VCaP (cell line): ENCODE measurements at regions not wholly inside any gene's neighbourhood (a gene's known extent, or its start where the extent isn't known, plus 50 kb on each side); places are given as distances from the start of the nearest gene placed in this dataset.

ENCODE experiments used
- H3K27ac ChIP-seq: fragments of 450-650 bp; 2 replicates; pipeline ENCODE4 v1.5.1; 2017
- TF ChIP-seq, protein P1 (sequence below): fragments of 450-650 bp; conservative IDR thresholded peaks from 2 replicates; pipeline ENCODE4 v1.5.1; 2017; ENCODE audit warnings: mild to moderate bottlenecking, moderate library complexity

DNA sequence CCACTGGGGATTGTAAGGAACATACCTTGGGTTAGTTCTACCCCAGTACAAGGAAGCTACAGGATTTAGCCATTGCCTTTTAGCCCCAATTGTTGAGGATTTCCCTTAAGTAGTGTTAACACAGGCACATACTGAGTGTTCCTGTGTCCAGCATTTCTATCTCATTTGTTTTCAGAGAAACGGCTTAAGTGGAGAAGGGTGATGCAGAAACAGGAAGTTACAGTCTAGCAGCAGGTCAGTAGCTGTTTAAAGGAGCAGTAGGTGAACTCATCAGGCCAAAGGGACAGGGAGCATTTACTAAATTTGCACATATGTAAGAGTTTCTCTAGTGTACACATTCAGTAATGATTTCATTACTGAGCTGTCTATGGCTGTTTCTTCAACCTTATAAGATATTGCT is 644.2 kb upstream of the GJE1 start:
- TF ChIP-seq, protein P1, sequence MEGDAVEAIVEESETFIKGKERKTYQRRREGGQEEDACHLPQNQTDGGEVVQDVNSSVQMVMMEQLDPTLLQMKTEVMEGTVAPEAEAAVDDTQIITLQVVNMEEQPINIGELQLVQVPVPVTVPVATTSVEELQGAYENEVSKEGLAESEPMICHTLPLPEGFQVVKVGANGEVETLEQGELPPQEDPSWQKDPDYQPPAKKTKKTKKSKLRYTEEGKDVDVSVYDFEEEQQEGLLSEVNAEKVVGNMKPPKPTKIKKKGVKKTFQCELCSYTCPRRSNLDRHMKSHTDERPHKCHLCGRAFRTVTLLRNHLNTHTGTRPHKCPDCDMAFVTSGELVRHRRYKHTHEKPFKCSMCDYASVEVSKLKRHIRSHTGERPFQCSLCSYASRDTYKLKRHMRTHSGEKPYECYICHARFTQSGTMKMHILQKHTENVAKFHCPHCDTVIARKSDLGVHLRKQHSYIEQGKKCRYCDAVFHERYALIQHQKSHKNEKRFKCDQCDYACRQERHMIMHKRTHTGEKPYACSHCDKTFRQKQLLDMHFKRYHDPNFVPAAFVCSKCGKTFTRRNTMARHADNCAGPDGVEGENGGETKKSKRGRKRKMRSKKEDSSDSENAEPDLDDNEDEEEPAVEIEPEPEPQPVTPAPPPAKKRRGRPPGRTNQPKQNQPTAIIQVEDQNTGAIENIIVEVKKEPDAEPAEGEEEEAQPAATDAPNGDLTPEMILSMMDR = no peak
- no peak overlapping the region for H3K27ac ChIP-seq

DNA sequence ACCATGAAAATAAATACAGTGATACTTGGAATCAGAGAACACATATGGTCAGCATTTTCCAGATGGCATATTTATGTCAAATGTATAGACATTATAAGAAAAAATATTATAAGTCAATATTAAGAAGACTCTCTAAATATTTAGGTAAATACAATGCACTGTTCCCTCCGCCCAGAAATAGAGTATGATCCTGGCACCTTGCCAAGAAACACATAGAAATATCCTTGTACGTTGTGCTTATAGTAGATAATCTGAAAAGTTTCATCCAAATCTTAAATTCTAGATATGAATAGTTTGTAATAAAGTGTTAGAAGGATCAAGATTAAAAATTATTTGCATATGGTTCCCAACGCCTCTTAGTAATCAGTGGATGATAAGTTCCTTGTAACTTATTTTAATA is 645.8 kb upstream of the GJE1 start:
- no peak overlapping the region for H3K27ac ChIP-seq
- TF ChIP-seq, protein P1 = no peak

DNA sequence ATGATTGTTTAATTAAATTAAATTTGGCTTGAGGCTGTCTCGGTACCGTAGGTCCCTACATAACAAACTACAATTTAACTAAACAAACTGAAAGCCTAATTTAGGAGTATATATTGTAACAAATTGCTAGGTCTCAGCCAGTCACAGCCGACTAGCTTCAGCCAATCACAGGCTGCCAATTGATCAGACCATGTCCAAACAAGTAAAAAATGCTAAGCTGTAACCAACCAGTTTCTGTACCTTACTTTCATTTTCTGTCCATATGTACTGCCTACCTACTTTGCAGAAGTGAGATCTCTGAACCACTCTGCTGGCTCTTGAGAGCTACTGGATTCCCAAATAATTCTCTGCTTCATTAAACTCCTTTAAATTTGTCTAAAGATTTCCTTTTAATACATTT is 648.0 kb upstream of the GJE1 start:
- no peak overlapping the region for H3K27ac ChIP-seq
- TF ChIP-seq, protein P1 = no peak

DNA sequence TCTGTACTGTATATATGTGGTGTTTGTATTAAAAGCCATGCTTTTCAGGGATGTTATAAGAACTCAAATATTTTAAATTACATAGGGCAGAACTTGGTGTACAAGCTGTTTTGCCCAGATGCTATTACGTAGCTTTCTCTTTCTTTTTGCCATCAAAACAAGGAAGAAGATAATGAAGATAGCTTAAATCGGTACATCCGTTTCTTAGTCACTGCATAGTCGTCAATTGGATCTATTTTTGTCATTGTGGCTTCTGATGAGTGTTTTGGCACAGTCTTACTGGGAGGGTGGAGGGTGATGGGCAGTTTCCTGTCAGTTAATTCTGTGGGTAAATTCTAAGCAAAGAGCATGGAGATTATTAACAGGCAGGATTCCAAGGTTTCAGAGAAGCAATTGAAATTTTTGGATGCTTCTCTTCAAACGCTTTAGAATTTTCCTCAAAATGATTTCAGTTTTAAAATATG is 649.1 kb upstream of the GJE1 start:
- TF ChIP-seq, protein P1 = no peak
- H3K27ac ChIP-seq = no peak overlapping the region

DNA sequence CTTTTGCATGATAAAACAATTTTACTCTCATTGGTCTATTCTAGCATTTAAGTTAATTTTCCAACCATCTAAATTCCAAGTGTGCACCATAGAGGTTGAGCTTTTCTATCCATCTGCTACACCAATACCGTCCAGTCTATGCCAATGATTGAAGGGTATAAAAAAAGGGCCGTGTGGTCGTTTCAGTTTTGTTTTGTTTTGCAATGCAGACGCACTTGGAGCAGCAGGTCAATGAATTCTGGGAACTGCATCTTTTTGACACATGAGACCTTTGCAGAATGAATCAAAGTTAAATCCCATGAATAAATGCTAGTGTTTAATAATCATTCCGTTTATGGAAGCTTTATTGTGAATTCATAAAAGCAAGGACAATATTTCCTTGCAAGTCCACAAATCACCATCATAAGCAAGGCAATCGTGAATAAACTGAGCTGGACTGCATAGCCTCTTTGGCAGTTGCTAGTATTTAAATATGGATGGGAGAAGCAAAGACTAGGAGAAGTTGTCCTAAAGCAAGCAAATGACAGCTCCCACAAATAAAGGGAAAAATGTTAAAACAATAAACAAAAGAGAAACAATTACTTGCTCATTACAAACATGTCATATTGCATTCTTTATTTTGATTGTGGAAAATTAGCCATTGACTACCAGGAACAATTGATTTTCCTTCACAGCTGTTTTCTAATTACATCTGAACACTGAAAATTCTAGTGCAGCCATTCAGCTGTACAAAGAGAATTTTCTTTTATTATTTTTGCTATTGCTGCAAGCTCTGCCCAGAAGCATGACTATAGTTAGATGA is 649.7 kb upstream of the GJE1 start:
- H3K27ac ChIP-seq = no peak overlapping the region
- TF ChIP-seq, protein P1 = no peak

DNA sequence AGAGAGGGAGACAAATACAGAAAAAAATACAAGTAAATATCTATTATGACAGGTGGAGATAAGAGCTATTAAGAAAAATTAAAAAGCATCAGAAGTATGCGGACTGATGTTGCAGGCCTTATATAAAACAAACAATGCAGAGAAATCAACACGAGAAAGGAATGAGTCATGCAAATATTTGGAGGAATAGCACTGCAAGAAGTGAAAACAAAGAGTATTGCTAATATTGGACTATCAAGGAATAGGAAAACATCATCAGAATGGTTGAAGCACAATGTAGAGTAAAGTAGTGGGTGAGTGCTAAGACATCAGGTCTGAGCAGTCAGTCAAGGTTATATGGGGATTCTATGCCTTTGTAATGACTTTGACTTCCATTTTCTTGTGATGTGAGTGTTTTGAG is 657.5 kb upstream of the GJE1 start:
- H3K27ac ChIP-seq = no peak overlapping the region
- TF ChIP-seq, protein P1 = no peak

DNA sequence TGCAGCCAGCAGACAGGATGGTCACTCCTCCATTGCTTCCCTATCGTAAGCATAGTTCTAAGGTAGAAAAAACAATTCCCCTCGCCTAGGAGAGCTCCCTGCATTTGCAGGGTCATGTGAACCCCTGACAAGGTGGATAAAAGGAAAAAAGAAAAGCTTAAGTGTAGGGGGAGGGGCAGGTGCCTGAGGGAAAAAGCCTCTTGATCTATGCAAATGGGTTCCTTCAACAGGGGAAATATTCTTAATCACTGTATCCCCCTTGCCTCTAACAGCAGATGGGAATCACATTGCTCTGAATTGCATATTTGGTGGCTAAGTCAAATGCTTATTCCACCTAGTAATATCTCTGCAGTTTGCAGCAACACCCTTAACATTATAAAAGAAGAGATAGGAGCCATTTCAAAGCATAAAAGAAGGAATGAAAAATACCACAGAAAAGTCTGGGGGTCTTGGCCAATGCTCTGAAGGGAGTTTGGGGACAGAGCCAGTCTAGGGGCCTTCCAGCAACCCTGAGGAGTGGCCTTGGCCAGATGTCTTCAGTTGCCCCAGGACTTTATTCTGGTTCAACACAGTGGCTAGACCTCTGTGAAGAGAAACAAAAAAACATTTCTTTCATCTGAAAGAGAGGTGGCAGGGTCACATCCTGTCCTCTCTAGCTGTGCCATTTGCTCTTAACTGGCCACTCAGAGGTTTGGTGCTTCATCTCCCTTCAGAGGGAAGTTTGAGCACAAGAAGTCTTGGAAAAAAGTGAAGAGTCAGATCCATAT is 660.4 kb upstream of the GJE1 start:
- TF ChIP-seq, protein P1 = no peak
- H3K27ac ChIP-seq = no peak overlapping the region
